ENCODE measurements at regions not wholly inside any gene's neighbourhood (a gene's known extent, or its start where the extent isn't known, plus 50 kb on each side); places are given as distances from the start of the nearest gene placed in this dataset.
"Not testable (repeated sequence)": the region's sequence is repeated elsewhere in the genome, so short reads cannot be mapped to it uniquely, and the experiment has no call there.

DNA sequence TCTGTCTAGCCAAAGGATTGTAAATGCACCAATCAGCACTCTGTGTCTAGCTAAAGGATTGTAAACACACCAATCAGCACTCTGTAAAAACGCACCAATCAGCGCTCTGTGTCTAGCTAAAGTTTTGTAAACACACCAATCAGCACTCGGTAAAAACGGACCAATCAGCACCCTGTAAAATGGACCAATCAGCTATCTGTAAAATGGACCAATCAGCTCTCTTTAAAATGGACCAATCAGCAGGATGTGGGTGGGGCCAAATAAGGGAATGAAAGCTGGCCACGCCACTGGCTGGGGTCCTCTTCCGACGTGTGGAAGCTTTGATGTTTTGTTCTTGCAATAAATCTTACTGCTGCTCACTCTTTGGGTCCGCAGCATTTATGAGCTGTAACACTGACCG is 151.1 kb upstream of the SPTLC3 start:
- TF ChIP-seq, protein P1, sequence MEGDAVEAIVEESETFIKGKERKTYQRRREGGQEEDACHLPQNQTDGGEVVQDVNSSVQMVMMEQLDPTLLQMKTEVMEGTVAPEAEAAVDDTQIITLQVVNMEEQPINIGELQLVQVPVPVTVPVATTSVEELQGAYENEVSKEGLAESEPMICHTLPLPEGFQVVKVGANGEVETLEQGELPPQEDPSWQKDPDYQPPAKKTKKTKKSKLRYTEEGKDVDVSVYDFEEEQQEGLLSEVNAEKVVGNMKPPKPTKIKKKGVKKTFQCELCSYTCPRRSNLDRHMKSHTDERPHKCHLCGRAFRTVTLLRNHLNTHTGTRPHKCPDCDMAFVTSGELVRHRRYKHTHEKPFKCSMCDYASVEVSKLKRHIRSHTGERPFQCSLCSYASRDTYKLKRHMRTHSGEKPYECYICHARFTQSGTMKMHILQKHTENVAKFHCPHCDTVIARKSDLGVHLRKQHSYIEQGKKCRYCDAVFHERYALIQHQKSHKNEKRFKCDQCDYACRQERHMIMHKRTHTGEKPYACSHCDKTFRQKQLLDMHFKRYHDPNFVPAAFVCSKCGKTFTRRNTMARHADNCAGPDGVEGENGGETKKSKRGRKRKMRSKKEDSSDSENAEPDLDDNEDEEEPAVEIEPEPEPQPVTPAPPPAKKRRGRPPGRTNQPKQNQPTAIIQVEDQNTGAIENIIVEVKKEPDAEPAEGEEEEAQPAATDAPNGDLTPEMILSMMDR (IDR thresholded peaks at IDR 0.05) = not testable (repeated sequence)
- not testable (repeated sequence) for TF ChIP-seq EP300 (IDR thresholded peaks at IDR 0.05)
